Caco-2 (cell line): ENCODE measurements at regions not wholly inside any gene's neighbourhood (a gene's known extent, or its start where the extent isn't known, plus 50 kb on each side); places are given as distances from the start of the nearest gene placed in this dataset.

Experiments used
- BruUV-seq: library from RNA; stranded (reverse); fragments of 400-500 nt; replicated peaks from 2 replicates; lab custom pipeline; 2021; lab: Mats Ljungman, UMichigan
- CTCF ChIA-PET: fragments of 300-600 bp; sonication (Branson Sonifier 250); formaldehyde crosslinking; loops from one replicate; lab custom pipeline; 2022; ENCODE audit warnings: antibody characterized with exemption; lab: Charles Lee
- POLR2A ChIA-PET: fragments of 300-600 bp; sonication (Branson Sonifier 250); formaldehyde crosslinking; loops from one replicate; lab custom pipeline; 2022; ENCODE audit warnings: antibody characterized with exemption; lab: Charles Lee
- DNase-seq, 2 experiments: peaks; one replicate each; pipeline versions ENCODE4 v3.0.0 to v3.0.0-alpha.2; 2020 to 2022
- H3K27me3 ChIP-seq: replicated peaks from 2 replicates; pipeline ENCODE4 v1.6.0; 2011; ENCODE audit warnings: low read length; ENCODE audit not compliant: control insufficient read depth, insufficient read depth
- H3K36me3 ChIP-seq: 2 replicates; pipeline ENCODE4 v1.5.1; 2011; ENCODE audit warnings: low read length; ENCODE audit not compliant: control insufficient read depth, insufficient read depth
- H3K4me1 ChIP-seq: fragments of 250-450 bp; sonication (Bioruptor Pico); 2 replicates; pipeline ENCODE4 v1.5.1; 2020; ENCODE audit warnings: mild to moderate bottlenecking
- H3K4me3 ChIP-seq: 2 replicates; pipeline ENCODE4 v1.5.1; 2011; ENCODE audit warnings: low read depth, mild to moderate bottlenecking, control low read depth, low read length
- H3K9me3 ChIP-seq: fragments of 250-450 bp; sonication (Bioruptor Pico); 2 replicates; pipeline ENCODE4 v1.5.1; 2020; ENCODE audit warnings: mild to moderate bottlenecking, moderate library complexity
- H3K27ac Mint-ChIP-seq: one replicate; pipeline ENCODE4 v1.8.0; 2022; ENCODE audit warnings: mixed read lengths; ENCODE audit not compliant: unreplicated experiment
- H3K27me3 Mint-ChIP-seq: one replicate; pipeline ENCODE4 v1.8.0; 2022; ENCODE audit warnings: mixed read lengths; ENCODE audit not compliant: insufficient read depth, unreplicated experiment
- H3K36me3 Mint-ChIP-seq: one replicate; pipeline ENCODE4 v1.8.0; 2022; ENCODE audit warnings: mild to moderate bottlenecking, mixed read lengths; ENCODE audit not compliant: insufficient read depth, unreplicated experiment
- H3K4me1 Mint-ChIP-seq: one replicate; pipeline ENCODE4 v1.8.0; 2022; ENCODE audit warnings: low read depth, mixed read lengths; ENCODE audit not compliant: unreplicated experiment
- H3K4me3 Mint-ChIP-seq: one replicate; pipeline ENCODE4 v1.8.0; 2022; ENCODE audit warnings: mild to moderate bottlenecking, moderate library complexity, mixed read lengths; ENCODE audit not compliant: unreplicated experiment
- H3K9me3 Mint-ChIP-seq: one replicate; pipeline ENCODE4 v1.8.0; 2022; ENCODE audit warnings: mixed read lengths; ENCODE audit not compliant: unreplicated experiment
- intact Hi-C: fragments of 100-400 bp; cut with micrococcal nuclease; formaldehyde crosslinking; loops from one replicate; pipeline ENCODE4 v1.10.0; 2022; ENCODE audit not compliant: unreplicated experiment
- TF ChIP-seq, protein P1 (sequence below), 2 experiments: fragments of 200-600 bp in 1 of 2; IDR thresholded peaks; 1 replicate in 1 of 2; 2 replicates in 1 of 2; pipeline versions ENCODE4 v1.5.1 to v1.8.0; 2011 to 2022; ENCODE audit warnings: antibody characterized with exemption in 1 of 2, control low read depth in 1 of 2, inconsistent platforms in 1 of 2, low read depth in 1 of 2, low read length in 1 of 2, mild to moderate bottlenecking in 1 of 2, moderate library complexity in 1 of 2; ENCODE audit not compliant: insufficient read depth in 1 of 2, severe bottlenecking in 1 of 2, unreplicated experiment in 1 of 2

DNA sequence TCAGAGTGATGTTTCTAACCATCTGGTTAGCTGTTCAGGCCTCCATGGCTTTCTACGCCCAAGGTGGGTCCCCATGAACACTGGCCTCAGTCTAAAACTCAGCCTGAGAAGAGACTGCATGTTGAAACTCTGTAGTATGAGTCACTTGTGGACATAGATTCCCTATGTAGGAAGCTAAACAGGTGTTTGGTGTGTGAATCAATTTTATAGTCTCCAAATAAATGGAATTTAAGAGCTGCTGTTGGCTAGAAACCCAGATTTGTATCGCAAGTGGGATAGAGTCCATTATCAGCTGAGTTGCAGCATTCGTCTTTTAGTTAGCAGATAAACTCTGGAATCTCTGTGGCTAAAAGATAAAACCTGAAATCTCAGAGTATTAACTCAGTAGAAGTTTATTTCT is 131.4 kb downstream of the KCNS3 start:
- TF ChIP-seq, protein P1, sequence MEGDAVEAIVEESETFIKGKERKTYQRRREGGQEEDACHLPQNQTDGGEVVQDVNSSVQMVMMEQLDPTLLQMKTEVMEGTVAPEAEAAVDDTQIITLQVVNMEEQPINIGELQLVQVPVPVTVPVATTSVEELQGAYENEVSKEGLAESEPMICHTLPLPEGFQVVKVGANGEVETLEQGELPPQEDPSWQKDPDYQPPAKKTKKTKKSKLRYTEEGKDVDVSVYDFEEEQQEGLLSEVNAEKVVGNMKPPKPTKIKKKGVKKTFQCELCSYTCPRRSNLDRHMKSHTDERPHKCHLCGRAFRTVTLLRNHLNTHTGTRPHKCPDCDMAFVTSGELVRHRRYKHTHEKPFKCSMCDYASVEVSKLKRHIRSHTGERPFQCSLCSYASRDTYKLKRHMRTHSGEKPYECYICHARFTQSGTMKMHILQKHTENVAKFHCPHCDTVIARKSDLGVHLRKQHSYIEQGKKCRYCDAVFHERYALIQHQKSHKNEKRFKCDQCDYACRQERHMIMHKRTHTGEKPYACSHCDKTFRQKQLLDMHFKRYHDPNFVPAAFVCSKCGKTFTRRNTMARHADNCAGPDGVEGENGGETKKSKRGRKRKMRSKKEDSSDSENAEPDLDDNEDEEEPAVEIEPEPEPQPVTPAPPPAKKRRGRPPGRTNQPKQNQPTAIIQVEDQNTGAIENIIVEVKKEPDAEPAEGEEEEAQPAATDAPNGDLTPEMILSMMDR (IDR thresholded peaks at IDR 0.05; ENCODE audit: insufficient read depth in 1 of 2, low read depth in 1 of 2, low read length in 1 of 2, severe bottlenecking in 1 of 2, unreplicated experiment in 1 of 2): no peak
- Mint-ChIP-seq H3K4me3 (no peak overlapping the region), H3K9me3 (peaks cover 27% of the 10 kb centered on the region), H3K4me1 (no peaks in the 10 kb centered on the region), H3K36me3 (no peaks in the 10 kb centered on the region), H3K27me3 (peaks cover 2% of the 10 kb centered on the region), H3K27ac (no peak overlapping the region)
- no peaks in the 10 kb centered on the region for H3K4me1 ChIP-seq
- H3K4me3 ChIP-seq: no peak overlapping the region
- POLR2A ChIA-PET: interaction anchor here (0.6 kb wide), 1 partner anchor 36 kb away, joined by 3 read pairs; no protein-coding TSS in a partner anchor
- intact Hi-C loops: no loop called here
- H3K9me3 ChIP-seq: no peaks in the 10 kb centered on the region
- DNase-seq: no peak
- H3K27me3 ChIP-seq: no peaks in the 10 kb centered on the region
- CTCF ChIA-PET: no interaction called here
- BruUV-seq: no TSS peak
- H3K36me3 ChIP-seq: no peaks in the 10 kb centered on the region

DNA sequence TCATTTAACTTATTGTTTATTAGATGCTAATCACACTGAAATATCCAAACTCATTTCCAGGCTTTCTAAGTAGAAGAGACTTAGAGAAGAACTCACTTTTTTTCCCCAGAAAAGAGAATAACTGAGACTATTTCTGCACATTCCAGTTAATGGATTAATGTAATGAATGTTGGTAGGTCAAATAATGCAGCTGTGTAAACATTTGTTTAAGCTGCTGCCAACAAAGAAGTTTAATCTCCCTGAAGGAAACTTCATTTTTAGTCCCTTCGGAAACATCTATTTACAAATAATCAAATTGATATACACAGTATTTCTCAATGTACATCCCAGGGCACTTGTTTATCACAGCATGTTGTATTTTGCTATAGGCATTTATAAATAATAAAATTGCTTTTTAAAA is 126.9 kb downstream of the KCNS3 start:
- H3K4me1 ChIP-seq: no peaks in the 10 kb centered on the region
- intact Hi-C loops: no loop called here
- TF ChIP-seq, protein P1 (IDR thresholded peaks at IDR 0.05; ENCODE audit: insufficient read depth in 1 of 2, low read depth in 1 of 2, low read length in 1 of 2, severe bottlenecking in 1 of 2, unreplicated experiment in 1 of 2): no peak
- CTCF ChIA-PET: no interaction called here
- POLR2A ChIA-PET: no interaction called here
- no TSS peak for BruUV-seq
- peaks cover 2% of the 10 kb centered on the region for H3K27me3 Mint-ChIP-seq
- H3K27me3 ChIP-seq: no peaks in the 10 kb centered on the region
- H3K4me1 Mint-ChIP-seq: no peaks in the 10 kb centered on the region
- H3K9me3 Mint-ChIP-seq: peaks cover 27% of the 10 kb centered on the region
- H3K4me3 ChIP-seq: no peak overlapping the region
- H3K27ac Mint-ChIP-seq: no peak overlapping the region
- H3K9me3 ChIP-seq: peaks cover 4% of the 10 kb centered on the region; the same call in 1 of the 2 replicates
- DNase-seq: no peak
- no peaks in the 10 kb centered on the region for H3K36me3 ChIP-seq
- H3K36me3 Mint-ChIP-seq: no peaks in the 10 kb centered on the region
- no peak overlapping the region for H3K4me3 Mint-ChIP-seq

DNA sequence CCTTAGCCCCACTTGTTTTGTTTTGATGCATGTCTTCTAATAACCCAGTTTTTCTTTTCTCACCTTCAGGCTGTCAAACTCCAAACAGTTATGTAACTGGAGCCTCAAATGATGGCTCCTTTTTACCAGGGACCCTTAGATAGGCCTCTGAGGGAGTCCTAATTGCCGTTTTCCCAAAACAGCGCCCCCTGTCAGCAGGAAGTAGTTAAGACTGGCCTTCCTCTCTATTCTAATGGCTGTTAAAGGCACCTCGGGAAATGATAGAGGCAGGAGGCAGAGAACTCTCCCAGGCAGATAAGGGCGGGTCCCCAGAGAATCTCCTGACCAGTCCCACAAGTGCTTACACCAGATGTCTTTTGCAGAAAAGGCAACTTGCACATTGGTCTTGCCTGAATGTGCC is 123.2 kb downstream of the KCNS3 start:
- no TSS peak for BruUV-seq
- intact Hi-C loops: no loop called here
- no peaks in the 10 kb centered on the region for H3K4me1 Mint-ChIP-seq
- TF ChIP-seq, protein P1 (IDR thresholded peaks at IDR 0.05; ENCODE audit: insufficient read depth in 1 of 2, low read depth in 1 of 2, low read length in 1 of 2, severe bottlenecking in 1 of 2, unreplicated experiment in 1 of 2): no peak
- no peaks in the 10 kb centered on the region for H3K36me3 Mint-ChIP-seq
- ChIA-PET POLR2A (no interaction called here), CTCF (no interaction called here)
- Histone ChIP-seq H3K36me3 (no peaks in the 10 kb centered on the region), H3K4me1 (no peaks in the 10 kb centered on the region), H3K27me3 (no peaks in the 10 kb centered on the region), H3K9me3 (peaks cover 15% of the 10 kb centered on the region), H3K4me3 (no peak overlapping the region)
- no peak overlapping the region for H3K4me3 Mint-ChIP-seq
- H3K9me3 Mint-ChIP-seq: peaks cover 16% of the 10 kb centered on the region
- DNase-seq: no peak
- H3K27me3 Mint-ChIP-seq: peaks cover 2% of the 10 kb centered on the region
- H3K27ac Mint-ChIP-seq: no peak overlapping the region
